ENCODE measurements at regions not wholly inside any gene's neighbourhood (a gene's known extent, or its start where the extent isn't known, plus 50 kb on each side); places are given as distances from the start of the nearest gene placed in this dataset.

DNA sequence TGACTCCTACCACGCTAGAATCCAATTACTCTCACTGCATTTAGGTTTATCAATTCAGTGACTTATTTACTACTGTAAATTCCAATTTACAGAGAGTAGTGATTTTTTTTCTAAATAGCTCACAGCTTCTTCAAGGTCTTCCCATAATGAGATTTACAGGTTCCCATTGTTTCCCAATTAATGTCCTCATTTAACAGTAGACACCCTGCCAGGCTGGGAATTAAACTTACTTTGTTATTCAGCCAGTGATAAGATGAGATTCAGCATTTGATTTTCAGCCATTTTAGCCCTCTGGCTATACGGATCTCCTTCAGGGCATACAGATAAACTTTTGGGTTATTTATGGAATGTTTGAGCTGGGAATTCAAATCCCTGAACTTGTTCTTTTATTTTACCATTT lies 582.9 kb upstream of the EYS start:
- Histone ChIP-seq H3K9me3 (ENCODE audit: low read length) (no peaks in the 10 kb centered on the region), H3K27me3 (ENCODE audit: low read length) (no peaks in the 10 kb centered on the region), H2AFZ (ENCODE audit: low read length) (no peak overlapping the region), H3K9ac (ENCODE audit: low read length) (no peak overlapping the region), H3K27ac (ENCODE audit: low read length) (no peak overlapping the region), H3K79me2 (ENCODE audit: low read length) (no peaks in the 10 kb centered on the region), H4K20me1 (ENCODE audit: low read length) (no peaks in the 10 kb centered on the region), H3K36me3 (ENCODE audit: low read depth, low read length) (no peaks in the 10 kb centered on the region), H3K4me3 (ENCODE audit: low read length) (no peak overlapping the region), H3K4me1 (ENCODE audit: insufficient read depth, low read length) (no peaks in the 10 kb centered on the region), H3K4me2 (ENCODE audit: low read length) (no peak overlapping the region), H3F3A (ENCODE audit: low read length, unreplicated experiment) (no peaks in the 10 kb centered on the region), H3K9me2 (replicated peaks; ENCODE audit: low read length) (no peaks in the 10 kb centered on the region)
- CTCF ChIA-PET, result no interaction called here
- BruUV-seq (replicated peaks), result no TSS peak
- DNase-seq, result no peak
- no peak for TF ChIP-seq EZH2phosphoT487 (IDR thresholded peaks at IDR 0.05; ENCODE audit: borderline replicate concordance, low read length)
- TF ChIP-seq, protein P1, sequence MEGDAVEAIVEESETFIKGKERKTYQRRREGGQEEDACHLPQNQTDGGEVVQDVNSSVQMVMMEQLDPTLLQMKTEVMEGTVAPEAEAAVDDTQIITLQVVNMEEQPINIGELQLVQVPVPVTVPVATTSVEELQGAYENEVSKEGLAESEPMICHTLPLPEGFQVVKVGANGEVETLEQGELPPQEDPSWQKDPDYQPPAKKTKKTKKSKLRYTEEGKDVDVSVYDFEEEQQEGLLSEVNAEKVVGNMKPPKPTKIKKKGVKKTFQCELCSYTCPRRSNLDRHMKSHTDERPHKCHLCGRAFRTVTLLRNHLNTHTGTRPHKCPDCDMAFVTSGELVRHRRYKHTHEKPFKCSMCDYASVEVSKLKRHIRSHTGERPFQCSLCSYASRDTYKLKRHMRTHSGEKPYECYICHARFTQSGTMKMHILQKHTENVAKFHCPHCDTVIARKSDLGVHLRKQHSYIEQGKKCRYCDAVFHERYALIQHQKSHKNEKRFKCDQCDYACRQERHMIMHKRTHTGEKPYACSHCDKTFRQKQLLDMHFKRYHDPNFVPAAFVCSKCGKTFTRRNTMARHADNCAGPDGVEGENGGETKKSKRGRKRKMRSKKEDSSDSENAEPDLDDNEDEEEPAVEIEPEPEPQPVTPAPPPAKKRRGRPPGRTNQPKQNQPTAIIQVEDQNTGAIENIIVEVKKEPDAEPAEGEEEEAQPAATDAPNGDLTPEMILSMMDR (conservative IDR thresholded peaks at IDR 0.05; ENCODE audit: low read depth, low read length), result no peak
- TF ChIP-seq EZH2 (IDR thresholded peaks at IDR 0.05; ENCODE audit: low read length, unreplicated experiment), result no peak
- POLR2A ChIA-PET (ENCODE audit: unreplicated experiment), result no interaction called here
- intact Hi-C loops (cut with micrococcal nuclease), result no loop called here
- no peak for ATAC-seq

GRCh38 chr6:66278115-66278514 lies 571.1 kb upstream of the EYS start:
- Histone ChIP-seq H3K36me3 (ENCODE audit: low read depth, low read length) (no peaks in the 10 kb centered on the region), H3K27ac (ENCODE audit: low read length) (no peak overlapping the region), H3K9ac (ENCODE audit: low read length) (no peak overlapping the region), H3K4me2 (ENCODE audit: low read length) (no peak overlapping the region), H3K27me3 (ENCODE audit: low read length) (no peaks in the 10 kb centered on the region), H3K79me2 (ENCODE audit: low read length) (no peaks in the 10 kb centered on the region), H3K4me3 (ENCODE audit: low read length) (no peak overlapping the region), H4K20me1 (ENCODE audit: low read length) (no peaks in the 10 kb centered on the region), H3F3A (ENCODE audit: low read length, unreplicated experiment) (no peaks in the 10 kb centered on the region), H3K9me3 (ENCODE audit: low read length) (no peaks in the 10 kb centered on the region), H2AFZ (ENCODE audit: low read length) (no peak overlapping the region), H3K4me1 (ENCODE audit: insufficient read depth, low read length) (no peaks in the 10 kb centered on the region), H3K9me2 (replicated peaks; ENCODE audit: low read length) (no peaks in the 10 kb centered on the region)
- no TSS peak for BruUV-seq (replicated peaks)
- ATAC-seq (no peak), DNase-seq (no peak)
- intact Hi-C loops (cut with micrococcal nuclease), result no loop called here
- POLR2A ChIA-PET (ENCODE audit: unreplicated experiment), result no interaction called here
- CTCF ChIA-PET, result no interaction called here
- TF ChIP-seq, protein P1 (conservative IDR thresholded peaks at IDR 0.05; ENCODE audit: low read depth, low read length), result no peak
- TF ChIP-seq EZH2 (IDR thresholded peaks at IDR 0.05; ENCODE audit: low read length, unreplicated experiment), result no peak
- TF ChIP-seq EZH2phosphoT487 (IDR thresholded peaks at IDR 0.05; ENCODE audit: borderline replicate concordance, low read length), result no peak

DNA sequence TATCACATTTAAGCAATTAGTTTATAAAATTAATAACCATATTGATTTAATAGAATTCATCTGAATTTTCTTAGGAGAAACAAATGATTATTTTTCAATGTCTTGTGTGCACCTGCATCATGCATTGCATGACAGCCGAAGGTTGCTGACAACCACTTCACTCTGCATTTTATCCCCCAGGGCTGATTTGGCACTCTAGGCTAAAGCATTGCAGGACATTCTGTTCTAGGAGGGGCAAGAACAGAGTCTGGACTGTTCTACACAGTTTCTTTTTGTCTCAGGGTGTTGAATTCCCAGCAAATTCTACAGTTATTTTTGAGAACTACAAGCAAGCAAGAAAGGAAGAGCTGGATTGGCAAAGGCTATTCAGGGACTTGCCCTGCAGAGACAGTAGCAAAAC lies 570.4 kb upstream of the EYS start:
- Histone ChIP-seq H3K9me3 (ENCODE audit: low read length) (no peaks in the 10 kb centered on the region), H3K4me3 (ENCODE audit: low read length) (no peak overlapping the region), H3K79me2 (ENCODE audit: low read length) (no peaks in the 10 kb centered on the region), H3K9ac (ENCODE audit: low read length) (no peak overlapping the region), H3K4me1 (ENCODE audit: insufficient read depth, low read length) (no peaks in the 10 kb centered on the region), H3K27me3 (ENCODE audit: low read length) (no peaks in the 10 kb centered on the region), H3K27ac (ENCODE audit: low read length) (no peak overlapping the region), H3K9me2 (replicated peaks; ENCODE audit: low read length) (no peaks in the 10 kb centered on the region), H3K36me3 (ENCODE audit: low read depth, low read length) (no peaks in the 10 kb centered on the region), H3K4me2 (ENCODE audit: low read length) (no peak overlapping the region), H4K20me1 (ENCODE audit: low read length) (no peaks in the 10 kb centered on the region), H2AFZ (ENCODE audit: low read length) (no peak overlapping the region), H3F3A (ENCODE audit: low read length, unreplicated experiment) (no peaks in the 10 kb centered on the region)
- ChIA-PET POLR2A (ENCODE audit: unreplicated experiment) (no interaction called here), CTCF (no interaction called here)
- intact Hi-C loops (cut with micrococcal nuclease), result no loop called here
- BruUV-seq (replicated peaks), result no TSS peak
- no peak for ATAC-seq
- DNase-seq, result no peak
- TF ChIP-seq, protein P1 (conservative IDR thresholded peaks at IDR 0.05; ENCODE audit: low read depth, low read length), result no peak
- TF ChIP-seq EZH2phosphoT487 (IDR thresholded peaks at IDR 0.05; ENCODE audit: borderline replicate concordance, low read length), result no peak
- TF ChIP-seq EZH2 (IDR thresholded peaks at IDR 0.05; ENCODE audit: low read length, unreplicated experiment), result no peak
